ENCODE measurements at regions not wholly inside any gene's neighbourhood (a gene's known extent, or its start where the extent isn't known, plus 50 kb on each side); places are given as distances from the start of the nearest gene placed in this dataset.

DNA sequence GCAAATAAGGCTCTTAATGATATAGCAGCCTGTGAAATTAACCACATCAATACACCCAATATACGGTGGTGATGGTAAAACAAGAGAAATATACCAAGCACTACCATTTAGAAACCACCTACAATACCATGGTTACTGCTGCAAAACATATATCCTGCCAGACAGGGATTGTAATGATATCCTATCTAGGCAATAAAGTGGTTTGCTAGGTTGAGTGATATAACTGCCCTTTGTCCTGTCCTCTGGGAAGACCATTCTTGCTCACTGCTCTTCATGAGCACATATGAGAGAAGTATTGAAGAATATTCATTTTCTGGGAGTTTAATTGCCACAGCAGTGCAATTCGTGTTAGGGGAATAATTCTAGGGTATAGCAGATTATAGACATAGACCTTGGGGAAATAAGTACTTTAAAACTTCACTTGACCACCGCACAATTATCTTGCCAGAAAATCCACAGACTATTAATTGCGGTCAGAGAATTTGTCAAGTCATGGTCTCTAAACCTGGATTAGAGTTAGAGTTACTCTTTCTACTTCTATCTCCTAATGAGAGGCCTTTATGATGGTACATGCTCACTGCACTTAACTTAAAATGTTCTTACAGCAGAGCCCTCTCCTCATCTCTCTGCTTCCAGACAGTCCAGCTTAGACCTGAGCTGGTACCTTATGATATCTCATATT, 413.0 kb downstream of the ZNF608 start:
- no peaks in the 10 kb centered on the region for H3K79me2 ChIP-seq (ENCODE audit: insufficient read depth, low read length)
- no peak overlapping the region for H3K4me3 ChIP-seq (replicated peaks in 1 of 2; ENCODE audit: low read depth in 1 of 2, low read length in 2 of 2)
- no TSS peak for BruUV-seq (replicated peaks)
- RAD21 ChIA-PET (ENCODE audit: low non-redundant PET in 1 of 2, low total read pairs in 2 of 2, uncharacterized antibody in 2 of 2, unreplicated experiment in 2 of 2): no interaction called here
- no peak overlapping the region for H3K27ac ChIP-seq (ENCODE audit: low read depth, low read length)
- no peaks in the 10 kb centered on the region for H3K4me1 ChIP-seq (ENCODE audit: control insufficient read depth in 1 of 2, insufficient read depth in 2 of 2, low read length in 2 of 2)
- no peak overlapping the region for H3K9ac ChIP-seq (ENCODE audit: low read length)
- no peaks in the 10 kb centered on the region for H3K9me2 ChIP-seq (ENCODE audit: insufficient read depth)
- intact Hi-C loops (cut with micrococcal nuclease): no loop called here
- H4K20me1 ChIP-seq (ENCODE audit: insufficient read depth): no peaks in the 10 kb centered on the region
- TF ChIP-seq, protein P1, sequence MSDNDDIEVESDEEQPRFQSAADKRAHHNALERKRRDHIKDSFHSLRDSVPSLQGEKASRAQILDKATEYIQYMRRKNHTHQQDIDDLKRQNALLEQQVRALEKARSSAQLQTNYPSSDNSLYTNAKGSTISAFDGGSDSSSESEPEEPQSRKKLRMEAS (IDR thresholded peaks at IDR 0.05): no peak
- no peak for TF ChIP-seq JUND (IDR thresholded peaks at IDR 0.05)
- no peak for TF ChIP-seq SRF (IDR thresholded peaks at IDR 0.05; ENCODE audit: low read depth)
- no peak for TF ChIP-seq POLR2A (IDR thresholded peaks at IDR 0.05; ENCODE audit: borderline replicate concordance, extremely low read depth, insufficient read depth, insufficient read length)
- H3K36me3 ChIP-seq (ENCODE audit: control insufficient read depth in 1 of 2, insufficient read depth in 2 of 2, low read length in 2 of 2): no peaks in the 10 kb centered on the region
- DNase-seq (ENCODE audit: low read depth, low spot score): no peak
- CTCF ChIA-PET: no interaction called here
- no peak for ATAC-seq
- no peaks in the 10 kb centered on the region for H3K27me3 ChIP-seq (ENCODE audit: insufficient read depth, low read length)
- no peak overlapping the region for H3K4me2 ChIP-seq (ENCODE audit: low read length)
- no peak overlapping the region for H2AFZ ChIP-seq (ENCODE audit: low read depth, low read length, poor library complexity, severe bottlenecking)
- POLR2A ChIA-PET: no interaction called here
- H3K9me3 ChIP-seq (ENCODE audit: control insufficient read depth in 1 of 2, insufficient read depth in 1 of 2, low read depth in 1 of 2, low read length in 2 of 2): no peaks in the 10 kb centered on the region

DNA sequence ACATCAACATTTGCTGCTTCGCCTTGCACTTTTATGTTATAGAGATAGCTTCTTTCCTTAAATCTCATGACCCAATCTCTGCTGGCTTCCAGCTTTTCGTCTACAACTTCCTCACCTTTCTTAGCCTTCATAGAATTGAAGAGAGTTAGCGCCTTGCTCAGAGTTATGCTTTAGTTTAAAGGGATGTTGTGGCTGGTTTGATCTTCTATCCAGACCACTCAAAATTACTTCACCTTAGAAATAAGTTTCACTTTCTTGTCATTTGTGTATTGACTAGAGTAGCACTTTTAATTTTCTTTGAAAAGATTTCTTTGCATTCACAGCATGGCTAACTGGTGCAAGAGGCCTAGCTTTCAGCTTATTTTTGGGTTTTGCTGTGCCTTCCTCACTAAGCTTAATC, 414.2 kb downstream of the ZNF608 start:
- BruUV-seq (replicated peaks): no TSS peak
- H3K79me2 ChIP-seq (ENCODE audit: insufficient read depth, low read length): no peaks in the 10 kb centered on the region
- H3K9me3 ChIP-seq (ENCODE audit: control insufficient read depth in 1 of 2, insufficient read depth in 1 of 2, low read depth in 1 of 2, low read length in 2 of 2): no peaks in the 10 kb centered on the region
- no peaks in the 10 kb centered on the region for H3K27me3 ChIP-seq (ENCODE audit: insufficient read depth, low read length)
- ChIA-PET RAD21 (ENCODE audit: low non-redundant PET in 1 of 2, low total read pairs in 2 of 2, uncharacterized antibody in 2 of 2, unreplicated experiment in 2 of 2) (no interaction called here), CTCF (no interaction called here), POLR2A (no interaction called here)
- intact Hi-C loops (cut with micrococcal nuclease): no loop called here
- no peak overlapping the region for H3K9ac ChIP-seq (ENCODE audit: low read length)
- H3K4me1 ChIP-seq (ENCODE audit: control insufficient read depth in 1 of 2, insufficient read depth in 2 of 2, low read length in 2 of 2): no peaks in the 10 kb centered on the region
- DNase-seq (ENCODE audit: low read depth, low spot score): no peak
- no peaks in the 10 kb centered on the region for H3K9me2 ChIP-seq (ENCODE audit: insufficient read depth)
- no peaks in the 10 kb centered on the region for H3K36me3 ChIP-seq (ENCODE audit: control insufficient read depth in 1 of 2, insufficient read depth in 2 of 2, low read length in 2 of 2)
- no peak overlapping the region for H2AFZ ChIP-seq (ENCODE audit: low read depth, low read length, poor library complexity, severe bottlenecking)
- H3K4me2 ChIP-seq (ENCODE audit: low read length): no peak overlapping the region
- H3K27ac ChIP-seq (ENCODE audit: low read depth, low read length): no peak overlapping the region
- no peak overlapping the region for H3K4me3 ChIP-seq (replicated peaks in 1 of 2; ENCODE audit: low read depth in 1 of 2, low read length in 2 of 2)
- ATAC-seq: no peak
- H4K20me1 ChIP-seq (ENCODE audit: insufficient read depth): no peaks in the 10 kb centered on the region
- no peak for TF ChIP-seq EZH2 (IDR thresholded peaks at IDR 0.05)
- no peak for TF ChIP-seq SIN3A (IDR thresholded peaks at IDR 0.05; ENCODE audit: low read depth)
- TF ChIP-seq, protein P2, sequence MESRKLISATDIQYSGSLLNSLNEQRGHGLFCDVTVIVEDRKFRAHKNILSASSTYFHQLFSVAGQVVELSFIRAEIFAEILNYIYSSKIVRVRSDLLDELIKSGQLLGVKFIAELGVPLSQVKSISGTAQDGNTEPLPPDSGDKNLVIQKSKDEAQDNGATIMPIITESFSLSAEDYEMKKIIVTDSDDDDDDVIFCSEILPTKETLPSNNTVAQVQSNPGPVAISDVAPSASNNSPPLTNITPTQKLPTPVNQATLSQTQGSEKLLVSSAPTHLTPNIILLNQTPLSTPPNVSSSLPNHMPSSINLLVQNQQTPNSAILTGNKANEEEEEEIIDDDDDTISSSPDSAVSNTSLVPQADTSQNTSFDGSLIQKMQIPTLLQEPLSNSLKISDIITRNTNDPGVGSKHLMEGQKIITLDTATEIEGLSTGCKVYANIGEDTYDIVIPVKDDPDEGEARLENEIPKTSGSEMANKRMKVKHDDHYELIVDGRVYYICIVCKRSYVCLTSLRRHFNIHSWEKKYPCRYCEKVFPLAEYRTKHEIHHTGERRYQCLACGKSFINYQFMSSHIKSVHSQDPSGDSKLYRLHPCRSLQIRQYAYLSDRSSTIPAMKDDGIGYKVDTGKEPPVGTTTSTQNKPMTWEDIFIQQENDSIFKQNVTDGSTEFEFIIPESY (IDR thresholded peaks at IDR 0.05; ENCODE audit: extremely low read depth, insufficient replicate concordance, low read length): no peak
- no peak for TF ChIP-seq YY1 (IDR thresholded peaks at IDR 0.05; ENCODE audit: extremely low read depth, insufficient replicate concordance, low read depth, low read length)
- TF ChIP-seq FOSL1 (IDR thresholded peaks at IDR 0.05; ENCODE audit: low read depth): no peak
- TF ChIP-seq, protein P3, sequence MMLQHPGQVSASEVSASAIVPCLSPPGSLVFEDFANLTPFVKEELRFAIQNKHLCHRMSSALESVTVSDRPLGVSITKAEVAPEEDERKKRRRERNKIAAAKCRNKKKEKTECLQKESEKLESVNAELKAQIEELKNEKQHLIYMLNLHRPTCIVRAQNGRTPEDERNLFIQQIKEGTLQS (IDR thresholded peaks at IDR 0.05): no peak
- no peak for TF ChIP-seq POLR2A (IDR thresholded peaks at IDR 0.05; ENCODE audit: borderline replicate concordance, extremely low read depth, insufficient read depth, insufficient read length)
- no peak for TF ChIP-seq EGR1 (IDR thresholded peaks at IDR 0.05; ENCODE audit: low read depth)
- no peak for TF ChIP-seq CEBPB (IDR thresholded peaks at IDR 0.05; ENCODE audit: low read depth)
- TF ChIP-seq, protein P4, sequence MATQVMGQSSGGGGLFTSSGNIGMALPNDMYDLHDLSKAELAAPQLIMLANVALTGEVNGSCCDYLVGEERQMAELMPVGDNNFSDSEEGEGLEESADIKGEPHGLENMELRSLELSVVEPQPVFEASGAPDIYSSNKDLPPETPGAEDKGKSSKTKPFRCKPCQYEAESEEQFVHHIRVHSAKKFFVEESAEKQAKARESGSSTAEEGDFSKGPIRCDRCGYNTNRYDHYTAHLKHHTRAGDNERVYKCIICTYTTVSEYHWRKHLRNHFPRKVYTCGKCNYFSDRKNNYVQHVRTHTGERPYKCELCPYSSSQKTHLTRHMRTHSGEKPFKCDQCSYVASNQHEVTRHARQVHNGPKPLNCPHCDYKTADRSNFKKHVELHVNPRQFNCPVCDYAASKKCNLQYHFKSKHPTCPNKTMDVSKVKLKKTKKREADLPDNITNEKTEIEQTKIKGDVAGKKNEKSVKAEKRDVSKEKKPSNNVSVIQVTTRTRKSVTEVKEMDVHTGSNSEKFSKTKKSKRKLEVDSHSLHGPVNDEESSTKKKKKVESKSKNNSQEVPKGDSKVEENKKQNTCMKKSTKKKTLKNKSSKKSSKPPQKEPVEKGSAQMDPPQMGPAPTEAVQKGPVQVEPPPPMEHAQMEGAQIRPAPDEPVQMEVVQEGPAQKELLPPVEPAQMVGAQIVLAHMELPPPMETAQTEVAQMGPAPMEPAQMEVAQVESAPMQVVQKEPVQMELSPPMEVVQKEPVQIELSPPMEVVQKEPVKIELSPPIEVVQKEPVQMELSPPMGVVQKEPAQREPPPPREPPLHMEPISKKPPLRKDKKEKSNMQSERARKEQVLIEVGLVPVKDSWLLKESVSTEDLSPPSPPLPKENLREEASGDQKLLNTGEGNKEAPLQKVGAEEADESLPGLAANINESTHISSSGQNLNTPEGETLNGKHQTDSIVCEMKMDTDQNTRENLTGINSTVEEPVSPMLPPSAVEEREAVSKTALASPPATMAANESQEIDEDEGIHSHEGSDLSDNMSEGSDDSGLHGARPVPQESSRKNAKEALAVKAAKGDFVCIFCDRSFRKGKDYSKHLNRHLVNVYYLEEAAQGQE (IDR thresholded peaks at IDR 0.05; ENCODE audit: low read depth): no peak
- no peak for TF ChIP-seq SRF (IDR thresholded peaks at IDR 0.05; ENCODE audit: low read depth)

Measured in HCT116 (cell line).